ENCODE measurements at regions not wholly inside any gene's neighbourhood (a gene's known extent, or its start where the extent isn't known, plus 50 kb on each side); places are given as distances from the start of the nearest gene placed in this dataset.
"Not testable (repeated sequence)": the region's sequence is repeated elsewhere in the genome, so short reads cannot be mapped to it uniquely, and the experiment has no call there.

- H3K27me3 ChIP-seq (ENCODE audit: control insufficient read depth, extremely low read depth, insufficient read depth, low read length): no peaks in the 10 kb centered on the region
- dilution Hi-C loops (cut with MboI; ENCODE audit: extremely low pct_ligation_motif_present, low sequenced_read_pairs): no loop called here
Measured at GRCh38 chr17:5922476-5922875, 147.7 kb upstream of the WSCD1 start.

GRCh38 chr17:5929721-5930120 is 140.5 kb upstream of the WSCD1 start:
- no peaks in the 10 kb centered on the region for H3K79me2 ChIP-seq (ENCODE audit: control insufficient read depth, insufficient read depth, low read length)
- no peaks in the 10 kb centered on the region for H4K20me1 ChIP-seq (ENCODE audit: control insufficient read depth, extremely low read depth, insufficient read depth, low read length)
- FAIRE-seq: no peak
- no peak overlapping the region for H3K4me3 ChIP-seq (ENCODE audit: control insufficient read depth in 2 of 3, extremely low read depth in 1 of 3, insufficient read depth in 2 of 3, low read depth in 1 of 3, low read length in 3 of 3)
- no peaks in the 10 kb centered on the region for H3K9me3 ChIP-seq (ENCODE audit: control insufficient read depth, low read depth, low read length)
- no peak overlapping the region for H2AFZ ChIP-seq (ENCODE audit: control insufficient read depth, low read length)
- DNase-seq (ENCODE audit: low read depth, low spot score): no peak
- TF ChIP-seq CTCF (optimal IDR thresholded peaks at IDR 0.05 in 1 of 3, IDR thresholded peaks at IDR 0.05 in 1 of 3, conservative IDR thresholded peaks at IDR 0.05 in 1 of 3; ENCODE audit: extremely low read depth in 1 of 3, insufficient read depth in 2 of 3, low read length in 3 of 3) (no peak), EZH2 (IDR thresholded peaks at IDR 0.05; ENCODE audit: low read length) (no peak)
- no peak overlapping the region for H3K27ac ChIP-seq (ENCODE audit: control insufficient read depth, insufficient read depth, low read length)
- no peaks in the 10 kb centered on the region for H3K27me3 ChIP-seq (ENCODE audit: control insufficient read depth, extremely low read depth, insufficient read depth, low read length)
- H3K36me3 ChIP-seq (ENCODE audit: control insufficient read depth in 2 of 2, extremely low read depth in 1 of 2, insufficient read depth in 2 of 2, low read length in 2 of 2): no peaks in the 10 kb centered on the region
- H3K4me2 ChIP-seq (ENCODE audit: control insufficient read depth, extremely low read depth, insufficient read depth, low read depth, low read length): no peak overlapping the region
- dilution Hi-C loops (cut with MboI; ENCODE audit: extremely low pct_ligation_motif_present, low sequenced_read_pairs): no loop called here
- H3K9ac ChIP-seq (ENCODE audit: control insufficient read depth, extremely low read depth, insufficient read depth, low read length): no peak overlapping the region
- no peaks in the 10 kb centered on the region for H3K9me1 ChIP-seq (ENCODE audit: control insufficient read depth, extremely low read depth, insufficient read depth, low read length)
- H3K4me1 ChIP-seq (ENCODE audit: control insufficient read depth, extremely low read depth, insufficient read depth, low read length): no peaks in the 10 kb centered on the region

More at GRCh38 chr17:5922476-5922875, 147.7 kb upstream of the WSCD1 start:
- Histone ChIP-seq H3K4me3 (ENCODE audit: control insufficient read depth in 2 of 3, extremely low read depth in 1 of 3, insufficient read depth in 2 of 3, low read depth in 1 of 3, low read length in 3 of 3) (no peak overlapping the region), H3K4me1 (ENCODE audit: control insufficient read depth, extremely low read depth, insufficient read depth, low read length) (no peaks in the 10 kb centered on the region), H3K79me2 (ENCODE audit: control insufficient read depth, insufficient read depth, low read length) (no peaks in the 10 kb centered on the region), H3K4me2 (ENCODE audit: control insufficient read depth, extremely low read depth, insufficient read depth, low read depth, low read length) (no peak overlapping the region), H3K9me1 (ENCODE audit: control insufficient read depth, extremely low read depth, insufficient read depth, low read length) (no peaks in the 10 kb centered on the region), H4K20me1 (ENCODE audit: control insufficient read depth, extremely low read depth, insufficient read depth, low read length) (no peaks in the 10 kb centered on the region), H3K27ac (ENCODE audit: control insufficient read depth, insufficient read depth, low read length) (no peak overlapping the region), H3K9ac (ENCODE audit: control insufficient read depth, extremely low read depth, insufficient read depth, low read length) (no peak overlapping the region), H2AFZ (ENCODE audit: control insufficient read depth, low read length) (no peak overlapping the region), H3K9me3 (ENCODE audit: control insufficient read depth, low read depth, low read length) (no peaks in the 10 kb centered on the region), H3K36me3 (ENCODE audit: control insufficient read depth in 2 of 2, extremely low read depth in 1 of 2, insufficient read depth in 2 of 2, low read length in 2 of 2) (no peaks in the 10 kb centered on the region)
- FAIRE-seq: no peak
- no peak for DNase-seq (ENCODE audit: low read depth, low spot score)
- TF ChIP-seq CTCF (optimal IDR thresholded peaks at IDR 0.05 in 1 of 3, IDR thresholded peaks at IDR 0.05 in 1 of 3, conservative IDR thresholded peaks at IDR 0.05 in 1 of 3; ENCODE audit: extremely low read depth in 1 of 3, insufficient read depth in 2 of 3, low read length in 3 of 3): no peak
- no peak for TF ChIP-seq EZH2 (IDR thresholded peaks at IDR 0.05; ENCODE audit: low read length)

GRCh38 chr17:5930555-5930954 is 139.6 kb upstream of the WSCD1 start:
- H4K20me1 ChIP-seq (ENCODE audit: control insufficient read depth, extremely low read depth, insufficient read depth, low read length); H3K27ac ChIP-seq (ENCODE audit: control insufficient read depth, insufficient read depth, low read length); H3K4me2 ChIP-seq (ENCODE audit: control insufficient read depth, extremely low read depth, insufficient read depth, low read depth, low read length); H3K9me3 ChIP-seq (ENCODE audit: control insufficient read depth, low read depth, low read length); H3K79me2 ChIP-seq (ENCODE audit: control insufficient read depth, insufficient read depth, low read length); H3K36me3 ChIP-seq (ENCODE audit: control insufficient read depth in 2 of 2, extremely low read depth in 1 of 2, insufficient read depth in 2 of 2, low read length in 2 of 2); H3K9ac ChIP-seq (ENCODE audit: control insufficient read depth, extremely low read depth, insufficient read depth, low read length); dilution Hi-C loops (cut with MboI; ENCODE audit: extremely low pct_ligation_motif_present, low sequenced_read_pairs); H3K4me1 ChIP-seq (ENCODE audit: control insufficient read depth, extremely low read depth, insufficient read depth, low read length); H3K27me3 ChIP-seq (ENCODE audit: control insufficient read depth, extremely low read depth, insufficient read depth, low read length); FAIRE-seq; H3K4me3 ChIP-seq (ENCODE audit: control insufficient read depth in 2 of 3, extremely low read depth in 1 of 3, insufficient read depth in 2 of 3, low read depth in 1 of 3, low read length in 3 of 3); H2AFZ ChIP-seq (ENCODE audit: control insufficient read depth, low read length); H3K9me1 ChIP-seq (ENCODE audit: control insufficient read depth, extremely low read depth, insufficient read depth, low read length); DNase-seq (ENCODE audit: low read depth, low spot score): not testable (repeated sequence)

All from keratinocyte (primary cell).